Stimulated activated CD4-positive, alpha-beta T cell treated with anti-CD3 and anti-CD28 coated beads, Interleukin-4, amount 100 ng/mL, for 1 hour (primary cell): ENCODE measurements at regions not wholly inside any gene's neighbourhood (a gene's known extent, or its start where the extent isn't known, plus 50 kb on each side); places are given as distances from the start of the nearest gene placed in this dataset.

Source experiments
- DNase-seq: peaks from one replicate; pipeline ENCODE4 v3.0.0-alpha.2; 2020

DNA sequence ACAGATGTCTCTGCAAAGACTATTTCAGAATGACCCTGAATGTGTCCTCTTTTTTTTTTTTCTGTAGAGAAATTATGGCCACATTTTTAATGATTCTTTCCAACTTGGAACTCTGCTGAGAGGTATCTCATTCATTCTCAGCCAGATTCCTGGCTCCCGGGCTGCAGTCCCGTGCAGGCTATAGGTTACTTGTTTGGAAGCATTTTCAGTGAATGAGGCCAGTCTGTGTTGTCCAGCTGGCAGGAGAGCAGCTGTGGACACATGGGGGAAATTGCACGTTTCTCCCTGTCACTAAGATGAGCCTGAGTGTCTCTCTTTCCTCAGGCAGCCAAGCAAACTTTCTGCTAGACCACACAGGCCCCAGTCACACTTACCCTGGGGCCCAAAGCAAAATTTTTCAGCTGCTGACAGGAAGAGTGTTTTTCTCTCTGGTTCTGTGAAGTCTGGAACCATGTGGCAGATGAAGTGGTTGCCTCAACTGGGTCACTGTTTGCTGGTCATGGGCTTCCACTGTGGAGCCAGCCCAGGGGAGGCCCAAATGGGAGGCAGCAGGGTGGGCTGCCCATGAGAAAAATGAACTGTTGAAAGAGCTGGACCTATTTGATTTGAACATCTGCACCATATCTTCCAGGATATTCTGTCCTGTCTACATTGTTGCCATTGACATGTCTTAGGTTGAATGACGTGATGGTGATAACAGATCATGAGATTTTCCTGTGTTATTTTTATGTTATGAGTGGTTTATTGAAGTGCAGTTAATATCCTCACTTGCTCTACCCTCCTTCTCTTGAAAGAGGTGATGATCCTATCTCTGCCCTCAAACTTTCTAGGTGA is 431.2 kb downstream of the LPIN1 start:
- DNase-seq = no peak

DNA sequence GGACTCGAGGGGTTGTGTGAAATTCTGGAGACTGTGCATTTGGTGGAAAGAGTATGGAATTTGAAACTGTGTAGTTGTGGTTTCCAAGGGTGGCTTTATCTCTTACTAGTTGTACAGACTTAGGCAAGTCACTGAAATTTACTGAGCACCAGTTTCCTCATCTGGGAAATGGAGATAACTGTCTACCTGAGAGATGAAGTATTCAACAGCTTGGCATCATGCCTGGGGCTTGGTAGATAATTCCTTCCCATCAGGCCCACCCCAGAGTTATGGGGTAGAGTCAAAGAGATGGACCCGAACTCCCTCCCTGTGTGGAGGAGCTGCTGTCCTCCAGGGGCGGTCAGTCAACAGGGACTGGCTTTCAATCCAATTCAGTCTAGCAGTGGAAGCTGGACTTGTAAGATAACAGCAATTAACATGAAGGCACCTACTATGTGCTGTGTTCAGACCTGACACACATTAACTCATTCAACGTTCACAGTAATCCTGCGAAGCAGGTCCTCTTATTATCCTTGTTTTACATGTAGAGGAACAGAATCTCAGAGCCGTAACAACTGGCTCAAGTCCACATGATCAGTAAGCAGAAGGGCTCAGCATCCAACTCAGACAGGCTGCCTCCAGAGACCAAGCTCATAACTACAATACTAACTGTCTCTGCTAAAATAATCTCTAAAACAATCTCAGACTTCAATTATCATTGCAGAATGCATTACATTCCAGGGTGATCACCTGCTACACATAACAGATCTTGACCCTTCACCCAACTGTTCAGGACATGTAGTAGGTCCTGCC is 432.1 kb downstream of the LPIN1 start:
- no peak for DNase-seq

DNA sequence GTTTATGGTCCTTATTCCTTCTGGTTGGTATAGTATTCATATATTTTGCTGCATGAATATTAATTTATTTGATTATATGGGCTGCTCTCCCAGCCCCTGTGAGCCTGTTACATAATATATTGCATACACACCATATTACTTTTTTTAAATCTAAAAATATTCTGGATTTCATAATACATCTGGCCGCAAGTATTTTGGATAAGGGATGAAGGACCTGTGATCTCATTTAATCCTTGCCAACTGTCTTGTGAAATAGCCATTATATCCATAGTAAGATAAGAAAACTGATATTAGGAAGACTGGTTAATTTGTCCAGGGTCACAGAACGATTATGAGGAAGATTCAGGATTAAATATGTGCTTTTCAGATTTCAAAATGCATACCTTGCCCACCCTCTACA is 433.6 kb downstream of the LPIN1 start:
- DNase-seq = no peak

DNA sequence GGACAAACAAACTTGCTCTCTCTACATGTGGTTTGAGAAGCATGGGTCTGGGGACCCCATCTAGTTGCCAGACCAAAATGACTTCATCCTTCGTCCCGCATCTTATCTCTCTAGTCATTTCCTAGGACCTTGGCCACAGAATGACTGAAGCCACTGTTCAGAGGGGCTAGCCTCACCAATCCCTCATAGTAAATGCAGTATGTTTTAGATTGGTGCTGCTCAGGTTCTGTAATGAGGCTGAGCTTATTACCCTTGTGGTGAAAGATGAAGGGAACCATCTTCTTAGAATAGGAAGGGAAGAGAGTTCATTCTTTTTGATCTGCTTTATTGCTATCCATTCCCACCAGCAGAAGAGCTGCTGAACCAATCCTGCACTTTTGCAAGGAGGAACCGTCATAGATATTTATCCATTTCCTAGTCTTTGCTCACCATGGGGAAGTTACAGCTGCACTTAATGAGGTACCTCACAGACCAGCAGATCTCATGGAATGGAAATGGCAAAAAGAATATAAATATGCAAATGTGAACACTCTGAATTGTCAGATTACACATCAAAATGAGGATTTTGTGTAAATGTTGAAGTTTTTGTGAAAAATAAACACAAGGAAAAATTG is 436.7 kb downstream of the LPIN1 start:
- no peak for DNase-seq

DNA sequence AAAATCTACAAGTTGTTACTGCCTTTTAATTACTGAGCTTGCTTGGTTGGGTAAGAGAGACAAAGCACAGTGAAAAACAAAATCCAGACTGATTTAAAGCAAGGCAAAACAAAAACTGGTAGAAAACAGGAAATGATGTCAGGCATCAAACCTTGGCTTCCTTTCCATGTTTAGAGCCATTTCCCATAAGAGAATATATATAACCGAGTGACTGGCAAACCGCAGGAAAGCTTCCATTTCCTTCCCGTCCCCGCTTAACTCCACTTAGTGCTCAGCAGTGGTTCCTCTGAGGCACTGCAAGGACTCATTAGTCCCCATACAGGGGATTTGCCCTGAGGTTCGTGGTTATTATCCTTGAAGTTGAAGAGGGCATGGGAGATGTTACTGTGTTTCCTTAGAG is 446.3 kb downstream of the LPIN1 start:
- DNase-seq = no peak

DNA sequence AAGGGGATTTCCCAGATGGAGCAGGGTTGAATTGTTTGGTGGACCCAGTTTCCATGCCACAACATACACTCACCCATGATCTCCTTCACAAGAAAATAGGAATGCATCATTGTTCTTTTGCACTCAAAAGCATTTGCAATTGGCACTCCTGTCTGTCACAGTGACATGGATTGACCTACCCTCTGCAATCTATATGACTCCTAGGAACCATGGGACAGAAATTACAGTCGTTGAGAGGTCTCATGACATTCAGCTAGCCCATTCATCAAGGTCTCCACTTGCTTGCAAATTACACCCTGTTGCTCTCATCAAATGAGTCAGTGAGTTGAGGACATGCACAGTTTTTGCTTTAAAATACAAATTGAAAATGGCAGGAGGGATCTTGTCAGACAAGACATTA is 448.5 kb downstream of the LPIN1 start:
- DNase-seq = no peak

DNA sequence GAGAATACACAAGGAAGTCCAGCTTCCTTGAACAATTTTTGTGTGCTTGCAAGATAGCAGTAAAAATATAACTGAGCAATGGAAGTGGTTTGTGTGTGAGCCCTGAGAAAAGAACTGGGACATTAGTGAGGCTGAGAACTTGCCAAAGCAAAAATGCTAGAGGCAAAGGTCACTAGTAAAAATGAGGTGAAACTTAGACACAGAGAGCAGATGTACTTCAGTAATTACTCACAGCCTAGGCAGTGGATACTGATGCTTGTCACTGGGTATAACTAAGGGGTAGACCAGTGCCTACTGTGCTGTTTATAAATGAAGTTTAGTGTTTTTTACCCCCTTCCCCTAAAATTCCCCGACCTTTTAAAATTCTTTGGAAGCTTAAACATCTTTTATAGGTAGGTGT is 450.1 kb downstream of the LPIN1 start:
- DNase-seq = no peak

DNA sequence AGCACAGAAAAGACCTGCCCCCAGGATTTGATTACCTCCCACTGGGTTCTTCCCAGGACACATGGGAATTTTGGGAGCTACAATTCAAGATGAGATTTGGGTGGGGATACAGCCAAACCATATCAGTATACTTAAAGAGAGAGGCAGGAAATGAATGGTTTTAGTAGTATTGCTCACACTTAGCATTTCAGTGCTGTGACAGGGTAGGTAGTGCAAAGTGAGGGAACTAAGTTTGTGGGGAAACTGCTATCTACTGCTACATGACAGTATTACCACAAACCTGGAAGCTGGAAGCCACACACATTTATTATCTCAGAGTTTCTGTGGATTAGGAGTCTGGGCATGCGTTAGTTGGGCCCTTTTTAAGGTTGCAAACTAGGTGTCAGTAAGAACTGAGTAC is 450.7 kb downstream of the LPIN1 start:
- DNase-seq = no peak

DNA sequence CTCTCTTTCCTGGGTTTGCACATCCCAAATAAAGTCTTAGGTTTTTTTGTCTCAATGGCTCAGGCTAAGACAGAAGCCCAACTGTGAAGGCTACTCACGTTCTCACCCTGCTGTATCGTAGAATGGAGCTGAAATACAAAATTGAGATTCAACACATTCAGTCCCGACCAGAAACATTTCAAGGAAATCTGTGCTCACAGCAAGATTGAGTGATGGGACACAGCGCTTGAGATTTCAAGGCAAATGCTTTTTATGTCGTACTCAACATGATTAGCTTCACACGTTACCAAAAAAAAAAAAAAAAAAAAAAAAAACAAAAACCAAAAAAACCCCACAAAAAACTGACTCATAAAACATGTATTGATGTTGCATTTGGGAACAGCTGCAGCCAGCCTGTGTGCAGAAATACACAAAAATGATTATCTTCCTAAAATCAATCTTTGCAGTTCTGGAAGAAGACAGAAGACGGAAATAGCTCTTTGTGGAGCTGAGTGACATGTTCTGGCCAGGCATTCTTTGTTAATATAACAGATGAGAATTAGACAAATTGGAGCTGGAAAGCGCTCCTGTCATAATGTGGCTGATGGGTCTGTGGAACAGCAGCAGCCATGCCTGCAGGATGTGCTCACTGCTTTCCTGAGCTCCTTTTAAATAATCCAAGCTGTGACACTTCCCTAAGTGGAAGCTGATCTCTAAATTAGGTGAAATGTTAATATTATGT is 453.2 kb downstream of the LPIN1 start:
- DNase-seq = no peak

DNA sequence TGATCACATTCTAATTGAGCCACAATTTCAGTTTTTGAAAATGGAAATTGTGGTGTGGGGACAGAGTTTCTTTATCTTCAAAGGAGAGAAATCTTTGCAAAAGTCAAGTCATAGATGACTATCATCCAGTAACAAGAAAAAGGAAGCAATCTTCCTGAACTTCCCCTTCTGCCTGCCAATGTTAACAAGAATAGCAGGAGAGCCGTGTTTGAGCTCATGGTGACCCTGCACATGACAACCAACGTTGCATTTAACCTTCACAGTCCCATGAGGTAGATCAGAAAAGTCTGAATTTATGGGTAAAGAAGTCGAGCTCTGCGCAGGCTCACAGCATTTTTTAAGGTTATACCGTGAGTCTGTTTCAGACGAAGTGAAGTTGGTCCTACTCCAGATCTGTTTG is 454.9 kb downstream of the LPIN1 start:
- DNase-seq = no peak

DNA sequence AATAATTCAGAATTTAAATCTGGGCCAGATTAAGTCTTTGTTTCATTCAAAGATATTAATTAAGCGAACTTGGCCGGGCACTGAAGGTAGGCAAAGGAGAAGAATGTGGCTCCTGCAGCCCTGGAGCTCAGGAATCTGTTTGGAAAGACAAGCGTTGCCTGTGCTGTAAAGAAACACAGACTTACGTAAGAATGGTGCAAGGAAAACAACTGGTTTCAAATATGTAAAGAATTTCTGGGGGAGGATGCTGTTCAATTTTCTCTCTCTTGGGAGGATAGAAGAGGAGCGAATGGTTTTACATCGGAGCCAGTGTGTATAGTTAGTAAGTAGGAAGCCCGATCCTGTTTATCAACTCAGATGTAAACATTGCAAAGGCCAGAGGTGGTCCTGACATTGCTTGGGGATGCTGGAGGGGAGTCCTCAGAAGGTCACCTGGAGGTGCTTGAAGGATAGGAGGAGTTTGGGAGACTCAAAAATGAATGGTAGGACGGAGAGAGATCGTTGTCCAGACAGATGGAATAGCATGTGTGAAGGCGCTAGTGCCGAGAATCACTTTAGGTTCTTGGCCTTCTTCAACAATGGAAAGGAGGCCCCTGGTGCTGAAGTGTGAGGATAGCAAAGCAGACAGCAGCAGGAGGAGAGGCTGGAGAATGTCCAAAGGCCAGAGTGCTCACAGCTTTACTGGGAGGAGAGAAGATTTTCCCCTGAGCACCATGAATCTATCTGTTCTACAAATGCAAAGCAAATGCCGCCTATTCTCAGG is 456.1 kb downstream of the LPIN1 start:
- DNase-seq = no peak

DNA sequence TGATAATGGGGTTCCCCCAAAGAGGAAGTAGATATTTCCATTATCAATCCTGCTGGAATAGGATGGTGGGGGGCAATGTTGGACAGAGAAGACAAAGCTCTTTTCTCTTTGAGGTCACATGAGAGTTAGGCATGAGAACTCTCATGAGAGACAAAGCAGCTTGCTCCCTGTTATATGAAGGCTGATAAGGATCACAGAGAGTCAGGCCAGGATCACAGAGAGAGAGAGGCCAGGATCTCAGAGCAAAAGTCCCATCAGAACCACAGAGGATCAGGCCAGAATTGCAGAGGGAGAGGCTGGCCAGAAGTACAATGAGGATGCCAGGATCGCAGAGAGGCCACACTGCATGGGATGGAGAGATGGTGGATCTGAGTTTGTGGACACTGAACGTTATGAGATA is 457.1 kb downstream of the LPIN1 start:
- no peak for DNase-seq

DNA sequence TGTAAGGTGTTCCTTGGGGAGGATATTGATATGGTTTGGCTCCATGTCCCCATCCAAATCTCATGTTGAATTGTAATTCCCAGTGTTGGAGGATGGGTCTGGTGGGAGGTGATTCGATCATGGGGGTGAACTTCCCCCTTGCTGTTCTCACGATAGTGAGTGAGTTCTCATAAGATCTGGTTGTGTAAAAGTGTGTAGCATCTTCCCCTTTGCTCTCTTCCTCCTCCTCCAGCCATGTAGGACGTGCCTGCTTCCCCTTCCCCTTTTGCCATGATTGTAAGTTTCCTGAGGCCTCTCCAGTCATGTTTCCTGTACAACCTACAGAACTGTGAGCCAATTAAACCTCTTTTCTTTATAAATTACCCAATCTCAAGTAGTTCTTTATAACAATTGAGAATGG is 458.7 kb downstream of the LPIN1 start:
- DNase-seq = no peak

DNA sequence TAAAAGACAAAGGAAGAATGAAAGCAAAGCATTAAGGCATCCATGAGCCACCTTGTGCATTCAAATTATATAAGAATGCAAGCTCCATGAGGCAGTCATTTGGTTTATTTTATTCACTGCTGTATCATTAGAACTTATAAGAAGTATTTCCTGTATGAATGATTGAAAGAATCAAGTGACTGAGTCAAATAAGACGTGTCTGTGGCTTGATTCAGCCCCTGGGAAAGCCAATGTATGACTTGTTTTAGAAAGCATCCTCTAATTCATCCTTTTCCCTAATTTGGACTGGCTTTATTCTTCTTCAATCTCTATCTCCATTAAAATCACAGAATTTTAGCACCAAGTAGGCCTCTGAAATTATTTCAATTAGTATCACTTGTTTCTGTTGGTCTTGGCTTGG is 461.1 kb downstream of the LPIN1 start:
- DNase-seq = no peak

DNA sequence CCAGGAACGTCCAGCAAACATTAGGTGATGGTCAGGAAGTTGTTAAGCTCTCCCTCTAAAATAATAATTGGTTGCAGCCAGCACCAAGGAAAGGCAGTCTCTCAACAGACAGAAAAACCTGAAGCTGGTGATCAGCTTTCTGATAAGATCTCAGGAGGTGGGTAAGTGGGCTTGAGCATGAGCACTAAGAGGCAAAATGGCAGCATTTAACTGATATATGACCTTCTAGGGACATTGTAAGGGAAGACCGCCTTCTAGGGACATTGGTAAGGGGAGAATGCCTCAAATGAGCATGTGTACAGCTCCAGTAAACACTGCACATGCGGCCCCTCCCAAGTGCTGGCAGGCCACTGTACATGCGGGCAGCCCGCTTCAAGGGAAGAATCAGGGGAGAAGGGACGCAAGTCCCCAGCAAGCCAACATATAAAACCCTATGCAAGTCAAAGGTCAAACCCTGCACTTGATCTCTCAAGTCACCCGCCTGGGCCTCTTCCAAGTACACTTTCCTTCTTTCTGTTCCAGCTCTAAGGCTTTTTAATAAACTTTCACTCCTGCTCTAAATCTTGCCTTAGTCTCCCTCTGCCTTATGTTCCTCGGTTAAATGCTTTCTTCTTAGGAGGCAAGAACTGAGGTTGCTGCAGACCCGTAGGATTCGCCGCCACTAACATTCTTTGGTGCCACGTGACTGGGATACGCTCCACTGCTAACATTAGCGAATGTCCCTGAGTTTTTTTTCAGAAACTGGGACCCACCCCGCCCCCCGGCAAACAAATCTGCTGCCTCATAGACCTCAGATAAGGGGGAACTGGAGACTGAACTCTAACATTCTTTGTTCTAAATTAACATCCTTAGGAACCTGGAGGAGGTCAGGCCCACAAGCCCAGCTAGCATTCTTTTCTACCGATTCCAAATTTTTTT is 463.8 kb downstream of the LPIN1 start:
- no peak for DNase-seq

DNA sequence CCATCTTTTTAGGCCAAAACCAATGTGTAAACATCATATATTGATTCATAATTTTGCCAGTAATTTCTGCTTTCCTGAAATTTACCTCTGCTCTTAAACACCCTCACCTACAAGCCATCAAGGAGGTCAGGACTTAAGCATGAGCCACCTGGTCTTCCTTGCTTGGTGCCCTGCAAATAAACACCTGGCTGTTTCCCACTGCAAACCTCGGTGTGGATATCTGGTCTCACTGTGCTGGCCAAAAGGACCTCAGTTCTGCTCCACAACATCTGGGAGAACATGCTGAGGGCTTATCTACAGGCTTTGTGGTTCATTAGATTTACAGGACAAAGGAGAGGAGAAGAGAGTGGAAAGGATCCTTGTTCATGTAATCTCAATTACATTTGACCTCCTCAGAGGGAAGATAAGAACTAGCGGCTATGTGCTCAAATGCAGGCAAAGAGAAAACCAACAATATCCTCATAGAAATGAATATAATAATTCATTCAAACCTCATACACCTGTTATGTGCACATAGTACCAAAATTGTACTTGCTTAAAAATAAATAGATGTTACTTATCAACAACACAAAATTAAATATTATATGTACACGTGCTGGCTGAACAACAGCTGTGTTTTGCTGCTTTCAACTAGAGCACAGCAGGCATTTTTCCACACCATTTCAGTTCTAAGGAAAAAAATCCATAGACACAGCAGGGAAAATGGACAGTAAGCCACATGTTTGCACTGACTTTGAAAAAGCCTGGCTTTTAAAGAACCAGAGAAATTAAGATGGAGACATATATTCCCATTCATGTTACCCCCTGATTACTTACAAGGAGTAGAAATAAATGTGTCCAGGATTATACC is 465.1 kb downstream of the LPIN1 start:
- no peak for DNase-seq

DNA sequence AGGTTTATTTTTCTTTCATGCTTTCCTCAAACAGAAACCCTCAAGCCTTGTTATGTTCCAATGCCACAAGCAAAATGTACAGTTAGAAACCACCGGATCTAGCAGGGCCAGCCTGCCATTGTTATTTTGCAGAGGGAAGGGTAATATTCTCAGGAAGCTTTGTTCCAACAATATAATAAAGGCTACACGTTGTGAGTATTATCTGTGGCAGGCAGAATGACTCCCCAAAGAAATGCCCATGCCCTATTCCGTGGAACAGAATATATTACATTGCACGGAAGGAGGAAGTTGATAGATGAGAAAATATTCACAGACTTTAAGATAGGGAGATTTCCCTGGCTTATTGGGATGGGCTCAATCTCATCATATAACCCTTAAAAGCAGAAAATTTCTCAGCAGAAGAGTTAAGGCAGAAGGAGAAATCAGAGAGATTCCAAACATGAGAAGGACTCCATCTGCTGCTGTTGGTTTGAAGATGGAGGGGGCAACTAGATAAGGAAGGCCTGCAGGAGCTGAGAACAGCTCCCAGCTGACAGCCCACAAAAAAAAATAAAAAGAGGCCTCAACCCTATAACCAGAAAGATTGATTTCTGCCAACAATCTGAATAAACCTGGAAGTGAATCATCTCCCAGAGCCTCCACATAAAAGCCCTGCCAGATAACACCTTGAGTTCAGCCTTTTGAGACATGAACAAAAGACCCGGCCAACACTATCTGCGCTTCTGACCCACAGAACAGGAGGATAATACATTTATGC is 466.6 kb downstream of the LPIN1 start:
- DNase-seq = no peak

DNA sequence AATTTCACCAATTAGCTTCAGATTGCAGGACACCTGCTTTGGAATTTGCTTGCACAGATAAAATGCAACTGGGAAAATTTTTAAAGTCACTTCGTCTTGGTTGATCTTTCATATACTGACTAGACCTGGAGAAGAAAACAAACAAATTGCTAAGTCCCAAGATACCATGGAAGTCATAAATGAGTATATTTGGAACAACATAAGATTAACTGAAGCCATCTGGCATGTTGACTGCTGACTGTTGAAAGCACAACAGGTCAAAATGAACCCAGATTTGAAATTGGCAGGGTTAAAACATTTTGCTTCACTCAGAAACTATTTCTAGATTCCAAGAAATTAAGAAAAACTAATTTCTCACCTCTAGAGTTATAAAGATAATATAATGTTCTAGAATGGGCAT is 470.7 kb downstream of the LPIN1 start:
- DNase-seq = no peak

DNA sequence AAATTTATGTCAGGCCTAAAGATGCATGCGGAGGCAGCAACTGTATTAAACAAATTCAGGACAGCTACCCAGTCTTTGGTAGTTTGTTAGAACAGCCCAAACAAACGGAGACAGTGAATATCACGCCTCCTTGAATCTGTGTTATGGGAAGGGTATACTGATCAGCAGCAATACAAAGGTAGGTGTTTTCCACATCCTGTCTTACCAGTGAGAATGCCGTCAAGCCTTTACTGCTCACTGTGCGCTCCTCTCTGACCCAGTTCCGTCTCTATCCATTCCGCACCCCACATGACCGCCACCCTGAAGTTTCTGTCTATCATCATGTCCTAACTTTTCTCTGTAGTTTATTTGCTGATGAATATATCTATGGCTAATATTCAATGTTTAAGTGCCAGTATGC is 473.3 kb downstream of the LPIN1 start:
- DNase-seq = no peak

DNA sequence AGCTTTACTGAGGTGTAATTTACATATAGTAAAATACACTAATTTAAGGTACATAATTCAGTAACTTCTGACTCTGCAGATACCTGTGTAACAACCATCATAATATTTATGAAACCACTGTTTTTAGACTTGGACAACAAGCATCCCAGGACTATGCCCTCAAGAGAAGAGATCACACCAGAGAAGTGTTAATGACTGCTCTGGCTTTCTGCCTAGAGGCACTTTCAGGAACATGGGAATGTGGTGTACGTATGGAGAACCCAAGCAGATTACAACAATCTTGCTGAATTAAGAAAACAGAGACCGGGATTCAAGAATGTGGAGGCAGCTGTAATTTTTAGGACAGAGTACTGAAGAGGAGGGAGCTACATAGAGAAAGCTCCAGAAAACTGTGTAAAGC is 475.2 kb downstream of the LPIN1 start:
- no peak for DNase-seq
